GM12864 (cell line): ENCODE measurements at regions not wholly inside any gene's neighbourhood (a gene's known extent, or its start where the extent isn't known, plus 50 kb on each side); places are given as distances from the start of the nearest gene placed in this dataset.

Experiments
- DNase-seq: peaks from one replicate; pipeline ENCODE4 v3.0.0-alpha.2; 2011; ENCODE audit warnings: low read depth
- H3K4me3 ChIP-seq: 2 replicates; pipeline ENCODE4 v1.5.1; 2011; ENCODE audit warnings: mild to moderate bottlenecking, low read depth, low read length, control low read depth
- TF ChIP-seq, protein P1 (sequence below): IDR thresholded peaks from 2 replicates; pipeline ENCODE4 v1.5.1; 2011; ENCODE audit warnings: low read depth, mild to moderate bottlenecking, moderate library complexity, low read length, control low read depth, inconsistent platforms; ENCODE audit errors: missing control alignments

DNA sequence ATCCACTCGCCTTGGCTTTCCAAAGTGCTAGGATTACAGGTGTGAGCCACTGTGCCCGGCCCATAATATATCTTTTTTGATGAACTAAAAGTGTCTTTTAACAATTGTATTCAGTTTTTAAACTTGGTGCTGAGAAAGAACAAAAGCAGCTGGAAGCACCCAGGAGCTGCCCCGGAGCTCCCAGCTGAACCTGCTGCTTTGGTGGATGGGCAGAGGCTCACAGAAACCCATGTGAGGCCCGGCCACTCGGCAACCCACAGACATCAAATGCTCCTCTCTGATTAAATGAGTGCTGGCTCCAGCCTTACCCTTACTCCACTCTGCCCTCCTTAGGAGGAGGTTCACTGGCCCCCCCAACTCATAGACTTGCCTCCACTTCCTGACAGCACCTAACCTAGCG lies 59.4 kb upstream of the FRMD1 start:
- TF ChIP-seq, protein P1, sequence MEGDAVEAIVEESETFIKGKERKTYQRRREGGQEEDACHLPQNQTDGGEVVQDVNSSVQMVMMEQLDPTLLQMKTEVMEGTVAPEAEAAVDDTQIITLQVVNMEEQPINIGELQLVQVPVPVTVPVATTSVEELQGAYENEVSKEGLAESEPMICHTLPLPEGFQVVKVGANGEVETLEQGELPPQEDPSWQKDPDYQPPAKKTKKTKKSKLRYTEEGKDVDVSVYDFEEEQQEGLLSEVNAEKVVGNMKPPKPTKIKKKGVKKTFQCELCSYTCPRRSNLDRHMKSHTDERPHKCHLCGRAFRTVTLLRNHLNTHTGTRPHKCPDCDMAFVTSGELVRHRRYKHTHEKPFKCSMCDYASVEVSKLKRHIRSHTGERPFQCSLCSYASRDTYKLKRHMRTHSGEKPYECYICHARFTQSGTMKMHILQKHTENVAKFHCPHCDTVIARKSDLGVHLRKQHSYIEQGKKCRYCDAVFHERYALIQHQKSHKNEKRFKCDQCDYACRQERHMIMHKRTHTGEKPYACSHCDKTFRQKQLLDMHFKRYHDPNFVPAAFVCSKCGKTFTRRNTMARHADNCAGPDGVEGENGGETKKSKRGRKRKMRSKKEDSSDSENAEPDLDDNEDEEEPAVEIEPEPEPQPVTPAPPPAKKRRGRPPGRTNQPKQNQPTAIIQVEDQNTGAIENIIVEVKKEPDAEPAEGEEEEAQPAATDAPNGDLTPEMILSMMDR = no peak
- DNase-seq = no peak
- no peak overlapping the region for H3K4me3 ChIP-seq

DNA sequence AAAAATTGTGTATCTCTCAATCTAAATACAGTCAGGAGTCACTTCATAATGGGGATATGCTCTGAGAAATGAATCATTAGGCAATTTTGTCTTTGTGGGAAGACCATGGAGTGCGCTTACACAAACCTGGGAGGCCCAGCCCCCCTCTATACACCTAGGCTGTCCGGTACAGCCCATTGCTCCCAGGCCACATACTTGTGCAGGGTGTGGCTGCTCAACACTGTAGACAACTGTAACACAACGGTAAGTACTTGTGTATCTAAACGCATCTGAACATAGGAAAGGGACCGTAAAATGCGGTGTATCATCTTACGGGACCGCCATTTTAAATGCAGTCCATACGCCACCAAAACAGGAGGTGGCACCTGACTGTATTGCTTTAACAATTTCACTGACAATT lies 58.0 kb upstream of the FRMD1 start:
- TF ChIP-seq, protein P1 = no peak
- H3K4me3 ChIP-seq = no peak overlapping the region
- no peak for DNase-seq

DNA sequence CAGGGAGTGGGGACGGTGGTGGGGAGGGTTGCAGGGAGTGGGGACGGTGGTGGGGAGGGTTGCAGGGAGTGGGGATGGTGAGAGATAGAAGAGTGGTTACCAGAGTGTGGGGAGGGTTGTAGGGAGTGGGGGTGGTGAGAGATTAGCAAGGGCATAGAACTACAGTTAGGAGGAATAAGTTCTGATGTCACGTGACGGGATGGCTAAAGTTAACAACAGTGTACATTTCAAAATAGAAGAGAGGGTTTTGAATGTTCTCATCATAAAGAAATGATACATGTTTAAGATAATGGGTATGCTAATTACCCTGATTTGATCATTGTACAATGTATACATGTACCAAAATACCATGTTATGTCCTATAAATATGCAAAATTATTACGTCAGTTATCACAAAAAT lies 57.6 kb upstream of the FRMD1 start:
- H3K4me3 ChIP-seq = no peak overlapping the region
- TF ChIP-seq, protein P1 = no peak

DNA sequence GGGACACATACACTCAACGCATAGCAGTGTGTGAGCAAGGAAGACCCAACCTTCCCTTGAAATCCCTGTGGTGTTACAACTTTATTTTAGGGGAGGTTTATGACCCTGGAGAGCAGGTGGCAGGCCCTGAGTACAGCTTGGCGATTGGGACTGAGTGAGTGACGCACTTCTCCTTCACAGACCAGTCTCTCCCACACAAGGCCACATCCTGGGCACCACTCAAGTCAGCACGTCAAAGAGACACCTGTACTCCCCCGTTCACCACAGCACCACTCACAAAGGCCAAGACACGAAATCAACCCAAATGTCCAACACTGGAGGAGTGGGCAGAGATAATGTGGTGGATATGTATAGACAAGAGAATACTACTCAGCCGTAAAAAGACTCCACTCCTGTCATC lies 57.0 kb upstream of the FRMD1 start:
- H3K4me3 ChIP-seq = no peak overlapping the region
- no peak for DNase-seq
- TF ChIP-seq, protein P1 = no peak

More for the DNA sequence above, 57.6 kb upstream of the FRMD1 start:
- DNase-seq = no peak

DNA sequence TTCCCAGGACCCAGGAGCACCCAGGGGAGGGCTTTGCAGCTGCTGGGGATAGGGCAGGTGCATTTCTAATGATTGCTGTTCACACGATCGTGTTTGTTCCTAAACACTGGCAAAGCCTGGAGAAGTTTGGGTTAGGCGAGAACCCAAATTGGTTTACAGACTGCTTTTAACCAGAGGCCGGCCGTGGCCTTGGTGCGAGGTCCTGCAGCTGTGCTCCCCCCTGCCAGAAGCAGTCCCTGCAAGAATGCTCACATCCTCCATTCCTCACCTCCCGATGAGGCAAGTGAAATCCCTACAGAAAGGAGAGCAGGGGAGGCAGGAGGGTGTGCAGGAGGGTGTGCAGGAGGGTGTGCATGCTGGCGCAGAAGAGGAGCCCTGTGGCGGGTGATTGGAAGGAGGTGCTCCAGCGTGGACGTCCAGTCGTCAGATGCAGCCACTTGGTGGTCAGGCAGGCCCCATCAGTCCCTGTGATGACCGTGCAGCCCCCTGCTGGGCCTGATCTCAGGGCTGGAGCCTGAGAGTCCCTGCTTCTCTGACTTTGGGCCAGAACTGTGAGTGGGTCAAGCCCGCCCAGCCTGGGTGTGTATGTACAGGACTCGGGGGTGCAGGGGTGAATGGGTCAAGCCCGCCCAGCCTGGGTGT lies 55.7 kb upstream of the FRMD1 start:
- DNase-seq = no peak
- no peak overlapping the region for H3K4me3 ChIP-seq
- TF ChIP-seq, protein P1 = no peak

DNA sequence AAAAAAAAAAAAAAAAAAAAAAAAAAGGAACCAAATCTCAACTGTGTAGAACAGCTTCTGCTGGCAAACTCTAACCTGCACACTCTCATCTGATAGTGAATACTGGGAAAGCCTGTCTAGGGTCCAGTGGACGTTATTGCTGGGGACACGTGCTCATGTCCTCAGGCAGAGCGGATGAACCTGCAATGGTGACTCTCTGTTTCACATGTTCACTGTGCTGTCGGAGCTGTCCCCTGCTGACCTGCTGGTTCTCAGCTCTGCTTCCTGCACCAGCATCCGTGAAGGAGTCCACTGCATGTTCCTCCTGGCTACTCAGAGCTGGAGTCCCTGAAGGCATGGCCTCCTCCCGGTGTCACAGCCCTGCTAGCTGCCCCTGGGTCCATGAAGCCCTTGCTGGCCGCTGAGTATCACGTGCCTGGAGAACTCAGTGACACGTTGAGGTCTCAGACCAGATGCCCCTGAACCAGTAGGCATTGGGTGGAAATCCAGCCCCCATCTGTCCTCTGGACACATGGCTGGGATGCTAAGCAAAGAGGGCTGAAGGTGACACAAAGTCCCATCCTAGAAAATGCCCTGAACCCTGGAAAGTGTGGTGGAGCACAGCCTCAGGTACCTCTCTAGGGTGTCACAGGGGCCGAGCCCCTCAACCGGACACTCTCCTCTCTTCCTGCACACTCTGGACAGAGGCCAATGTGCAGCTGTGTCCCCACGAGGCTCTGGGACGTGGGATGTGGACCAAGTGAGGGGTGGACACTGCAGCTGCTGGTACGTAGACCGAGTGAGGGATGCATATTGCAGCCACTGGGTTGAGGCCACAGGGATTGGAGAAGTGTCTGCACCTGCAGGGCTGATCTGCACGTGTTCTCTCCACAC lies 54.9 kb upstream of the FRMD1 start:
- H3K4me3 ChIP-seq = no peak overlapping the region
- TF ChIP-seq, protein P1 = no peak
- DNase-seq = no peak
